ENCODE measurements at regions not wholly inside any gene's neighbourhood (a gene's known extent, or its start where the extent isn't known, plus 50 kb on each side); places are given as distances from the start of the nearest gene placed in this dataset.

GRCh38 chr5:58090704-58091103, 369.2 kb downstream of the PLK2 start:
- no peak for DNase-seq

DNA sequence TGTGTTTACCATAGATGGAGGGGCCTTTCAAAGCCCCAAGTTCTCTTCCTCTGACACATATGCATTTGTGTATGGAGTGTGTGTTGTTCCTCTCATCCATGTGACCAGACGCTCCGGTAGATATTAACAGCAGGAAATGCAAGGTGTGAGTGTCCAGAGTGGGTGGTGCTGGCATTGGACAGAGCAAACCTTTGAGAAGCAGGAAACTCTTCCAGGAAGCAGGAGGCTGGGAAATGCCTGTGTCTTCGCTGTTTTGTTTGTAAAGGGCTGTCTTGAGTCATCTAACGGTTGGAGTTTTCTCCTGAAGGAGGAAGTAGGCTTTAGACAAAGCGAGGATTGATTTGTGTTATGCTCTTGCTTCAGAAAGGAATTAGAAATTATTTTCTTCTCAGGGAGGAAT, 370.9 kb downstream of the PLK2 start:
- DNase-seq: no peak

DNA sequence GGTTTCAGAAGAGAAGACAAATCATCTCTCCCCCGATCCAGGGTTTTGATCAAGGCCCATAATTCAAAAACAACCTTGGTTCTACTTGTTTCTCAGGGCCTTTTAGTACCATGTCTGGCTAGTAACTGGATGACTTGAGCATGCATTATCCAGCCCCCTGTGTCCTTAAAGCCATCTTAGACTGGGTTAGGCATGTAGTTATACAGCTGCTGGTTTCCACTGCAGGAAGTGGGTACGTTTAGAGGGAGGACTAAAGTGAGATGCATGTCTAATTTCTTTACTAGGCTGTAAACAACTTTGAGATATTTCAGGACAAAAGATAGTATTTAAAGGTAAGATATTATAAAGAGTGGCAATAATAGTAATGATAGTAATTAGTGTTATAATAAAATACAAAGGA, 372.0 kb downstream of the PLK2 start:
- DNase-seq: no peak

DNA sequence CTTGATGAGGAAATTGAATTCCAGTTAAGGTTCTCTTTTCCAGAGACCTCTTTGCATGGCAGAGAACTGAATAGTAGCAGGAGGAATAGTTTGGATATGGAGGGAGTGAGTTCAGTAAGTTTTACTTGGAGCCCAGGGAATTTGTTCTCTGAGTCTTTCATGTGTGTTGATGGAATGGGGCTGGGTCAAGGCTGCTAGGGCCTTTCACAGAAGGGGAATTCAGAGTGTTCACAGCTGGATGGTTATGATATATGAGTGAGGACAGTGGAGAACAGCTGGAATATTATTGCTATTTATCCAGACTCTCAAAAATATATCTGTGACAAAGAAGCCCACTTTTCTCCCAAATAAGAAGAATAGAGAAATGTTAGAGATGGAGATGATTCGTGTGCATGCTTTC, 372.8 kb downstream of the PLK2 start:
- no peak for DNase-seq

GRCh38 chr5:58085800-58086199, 374.1 kb downstream of the PLK2 start:
- DNase-seq: no peak

DNA sequence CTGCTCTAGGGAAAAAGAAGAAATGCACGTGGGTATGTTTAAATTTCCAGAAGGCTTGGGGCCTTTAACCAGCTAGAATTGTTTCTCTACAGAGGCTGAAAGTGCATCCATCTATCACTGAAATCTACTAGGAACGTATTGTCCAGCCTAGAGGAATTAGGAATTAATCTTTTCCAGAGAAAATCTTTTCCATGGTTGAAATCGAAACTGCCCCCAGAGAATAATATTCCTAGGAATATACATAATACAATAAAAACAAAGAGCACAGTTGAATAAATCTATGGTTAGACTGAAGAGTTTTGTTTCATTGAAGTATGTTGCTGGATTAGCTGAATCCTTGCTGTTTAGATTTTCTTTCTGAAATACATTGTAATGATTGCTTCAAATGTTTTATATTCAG, 378.5 kb downstream of the PLK2 start:
- no peak for DNase-seq

DNA sequence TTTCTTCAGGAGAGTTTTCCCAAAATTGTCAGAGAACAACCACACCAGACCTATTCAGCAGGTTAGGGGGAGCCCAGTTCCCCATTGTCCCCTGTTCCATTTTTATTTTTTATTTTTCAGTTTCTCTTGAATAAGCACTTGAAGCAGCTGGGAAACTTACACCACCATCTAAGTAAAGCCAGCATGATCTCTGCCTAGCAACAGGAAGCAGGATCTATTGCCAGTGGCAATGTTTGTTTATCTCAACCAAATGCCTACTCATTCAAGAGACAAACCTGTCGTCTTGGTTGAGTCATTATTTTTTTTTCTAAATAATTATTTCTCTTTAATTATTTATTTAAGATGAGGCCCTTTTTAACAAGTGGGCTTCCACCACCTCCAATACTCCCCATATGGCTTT, 379.3 kb downstream of the PLK2 start:
- DNase-seq: no peak

DNA sequence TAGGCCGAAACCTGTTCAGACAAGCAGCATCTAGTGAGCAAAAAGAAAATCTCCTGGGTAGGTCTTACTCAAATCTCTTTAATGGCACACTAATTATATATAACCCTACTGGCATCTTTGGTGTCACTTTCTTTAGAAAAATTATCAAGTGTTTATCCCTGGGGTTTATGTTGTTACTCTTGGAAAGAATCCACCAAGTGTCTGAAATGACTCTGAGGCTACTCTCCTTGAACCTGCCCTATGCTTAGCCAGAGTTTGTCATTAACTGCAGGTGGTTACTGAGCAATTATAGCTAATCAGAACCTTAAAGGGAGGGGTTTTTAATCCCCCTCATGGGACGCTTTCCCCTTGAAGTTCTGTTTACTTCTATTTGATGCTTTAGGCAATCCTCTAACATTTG, 381.9 kb downstream of the PLK2 start:
- DNase-seq: no peak

DNA sequence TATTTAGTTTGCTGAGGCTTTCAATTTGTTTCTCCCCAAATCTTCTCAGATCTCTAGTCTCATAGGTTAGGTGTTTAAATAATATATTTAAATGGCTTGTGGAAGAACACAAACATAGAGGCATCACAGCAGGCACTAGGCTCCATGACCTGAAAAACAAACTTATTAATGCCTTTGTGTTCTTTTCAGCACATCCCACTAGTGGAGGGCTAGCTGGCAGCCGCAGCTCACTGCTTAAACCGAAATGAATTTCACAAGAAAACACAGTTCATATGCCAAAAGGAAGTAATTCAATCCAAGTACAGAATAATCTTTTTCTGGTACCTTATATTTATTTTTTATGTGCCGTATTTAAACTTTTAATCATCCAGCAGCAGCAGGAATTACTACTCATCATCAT, 382.5 kb downstream of the PLK2 start:
- DNase-seq: no peak

- DNase-seq: no peak
These were observed 383.2 kb downstream of the PLK2 start for GRCh38 chr5:58076483-58077257.

DNA sequence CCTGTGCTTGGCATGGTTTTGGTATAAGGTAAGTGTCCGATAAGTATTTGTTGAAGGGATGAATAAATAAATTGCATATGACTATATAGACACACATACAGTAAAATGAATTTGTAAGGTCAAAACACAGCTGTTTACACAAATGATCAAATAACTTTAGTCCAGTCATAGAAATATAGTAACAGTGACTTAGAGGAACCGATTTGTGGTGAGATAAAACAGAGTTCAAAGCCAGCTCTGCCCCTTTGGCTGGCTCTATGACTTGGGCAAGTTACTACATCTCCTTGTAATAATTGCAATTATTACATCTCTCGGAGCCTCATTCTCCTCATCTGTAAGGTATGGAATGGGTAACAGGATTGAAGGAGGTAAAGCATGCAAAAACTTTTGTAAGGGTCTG, 384.0 kb downstream of the PLK2 start:
- no peak for DNase-seq

- no peak for DNase-seq
These were observed 385.2 kb downstream of the PLK2 start for GRCh38 chr5:58074717-58075116.

- no peak for DNase-seq
These were observed 385.7 kb downstream of the PLK2 start for GRCh38 chr5:58074222-58074621.

DNA sequence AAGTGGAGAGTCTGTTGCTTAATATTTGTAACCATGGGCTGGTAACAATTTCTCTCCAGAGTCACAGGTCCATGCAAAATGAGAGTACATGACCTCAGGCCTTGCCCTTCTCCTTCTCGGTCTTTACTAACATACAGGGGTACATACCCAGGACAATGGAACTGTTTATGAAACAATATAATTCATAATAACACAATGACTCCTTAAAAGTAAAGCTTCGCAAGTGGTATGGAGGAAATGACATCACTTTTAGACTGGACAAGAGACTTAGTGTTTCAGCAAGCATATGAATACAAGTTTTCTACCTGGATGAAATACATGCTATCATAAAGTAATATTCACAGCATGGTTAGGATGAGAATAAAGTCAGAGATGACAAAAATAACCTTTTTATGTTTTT, 386.6 kb downstream of the PLK2 start:
- DNase-seq: no peak

- DNase-seq: no peak
These were observed 387.5 kb downstream of the PLK2 start for GRCh38 chr5:58072300-58072965.

- no peak for DNase-seq
These were observed 388.3 kb downstream of the PLK2 start for GRCh38 chr5:58071566-58071965.

GRCh38 chr5:58069846-58070245, 390.0 kb downstream of the PLK2 start:
- no peak for DNase-seq

GRCh38 chr5:58069016-58069705, 390.7 kb downstream of the PLK2 start:
- no peak for DNase-seq

DNA sequence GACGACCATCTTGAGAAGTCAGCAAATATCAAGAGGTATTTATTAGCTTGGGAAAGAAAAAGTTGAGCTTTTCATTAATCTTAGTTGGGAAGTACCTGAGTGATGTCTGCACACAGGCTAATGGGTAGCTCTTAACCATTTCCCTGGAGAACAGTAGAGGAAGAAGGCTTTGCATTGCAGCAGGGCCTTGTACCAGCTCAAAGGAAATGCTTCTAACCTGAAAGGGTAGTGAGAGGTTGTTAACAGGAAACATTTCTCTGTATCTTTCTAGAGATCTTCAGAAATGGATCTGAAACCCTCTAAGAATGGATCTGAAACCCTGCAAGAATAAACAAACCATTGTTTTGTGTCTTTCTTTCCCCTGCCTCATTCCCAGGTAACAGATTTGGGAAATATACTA, 393.3 kb downstream of the PLK2 start:
- no peak for DNase-seq

GRCh38 chr5:58066076-58066475, 393.8 kb downstream of the PLK2 start:
- no peak for DNase-seq

DNA sequence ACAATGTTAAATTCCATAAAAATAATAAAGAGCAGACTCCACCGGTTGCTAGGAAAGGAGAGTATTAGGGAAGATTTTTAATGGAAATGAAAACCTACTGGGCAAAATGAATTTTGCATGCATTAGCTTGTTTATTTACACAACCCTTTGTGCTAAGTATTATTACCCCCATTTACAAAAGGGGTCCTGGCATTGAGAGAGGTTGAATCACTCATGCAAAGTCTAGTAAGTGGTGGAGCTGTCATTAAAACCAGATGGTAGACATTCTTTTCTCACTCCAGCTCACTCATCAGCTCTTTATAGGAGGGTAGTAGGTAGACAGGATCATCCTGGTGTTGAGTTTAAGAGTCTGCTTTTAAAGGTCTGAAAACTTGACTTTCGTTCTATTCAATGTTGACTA, 395.1 kb downstream of the PLK2 start:
- no peak for DNase-seq

GRCh38 chr5:58060996-58061395, 398.9 kb downstream of the PLK2 start:
- DNase-seq: no peak

DNA sequence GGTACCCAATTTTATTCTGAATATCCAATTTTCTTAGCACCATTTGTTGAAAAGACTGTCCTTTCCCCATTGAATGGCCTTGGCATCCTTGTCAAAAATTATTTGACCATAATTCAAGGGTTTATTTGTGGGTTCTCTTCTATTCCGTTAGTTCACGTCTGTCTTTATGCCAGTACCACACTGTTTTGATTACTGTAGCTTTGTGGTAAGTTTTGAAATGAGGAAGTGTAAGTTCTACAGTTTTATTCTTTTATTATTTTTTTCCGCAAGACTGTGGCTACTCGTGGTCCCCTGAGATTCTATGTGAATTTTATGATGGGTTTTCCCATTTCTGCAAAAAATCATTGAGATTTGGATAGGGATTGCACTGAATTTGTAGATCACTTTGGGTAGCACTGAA, 402.6 kb downstream of the PLK2 start:
- no peak for DNase-seq

DNA sequence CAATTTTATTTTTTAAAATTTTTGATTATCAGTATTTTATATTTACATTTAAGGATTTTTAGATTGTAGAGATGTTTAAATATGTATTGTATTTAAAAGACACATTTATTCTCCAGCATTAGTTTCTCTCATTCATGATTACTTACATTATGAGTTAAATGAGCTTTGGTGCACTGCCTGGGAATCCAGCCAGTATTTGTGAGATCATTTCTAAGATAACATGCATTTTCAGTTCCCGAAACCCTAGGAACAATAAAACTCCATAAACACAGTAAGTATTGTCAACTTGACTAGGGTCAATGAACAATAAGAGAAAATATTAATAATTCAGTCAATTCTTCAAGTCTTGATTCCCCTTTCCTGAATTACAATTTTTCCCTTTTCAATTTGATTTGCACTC, 403.3 kb downstream of the PLK2 start:
- no peak for DNase-seq
